IMR-90 (cell line): ENCODE measurements at regions not wholly inside any gene's neighbourhood (a gene's known extent, or its start where the extent isn't known, plus 50 kb on each side); places are given as distances from the start of the nearest gene placed in this dataset.

Experiments
- BHLHE40 ChIP-seq: fragments of 150-350 bp; IDR thresholded peaks from 2 replicates; pipeline ENCODE4 v1.6.1; 2016; ENCODE audit warnings: mild to moderate bottlenecking, low read depth, low read length
- CHD1 ChIP-seq: IDR thresholded peaks from 2 replicates; pipeline ENCODE4 v1.6.1; 2012; ENCODE audit warnings: low read depth, low read length, improper control_type of control experiment
- MAFK ChIP-seq: IDR thresholded peaks from 2 replicates; pipeline ENCODE4 v1.6.1; 2012; ENCODE audit warnings: low read depth, low read length, improper control_type of control experiment
- MAZ ChIP-seq: IDR thresholded peaks from 2 replicates; pipeline ENCODE4 v1.6.1; 2012; ENCODE audit warnings: low read depth, mild to moderate bottlenecking, low read length, improper control_type of control experiment, moderate library complexity, borderline replicate concordance
- MXI1 ChIP-seq: IDR thresholded peaks from 2 replicates; pipeline ENCODE4 v1.6.1; 2012; ENCODE audit warnings: low read depth, mild to moderate bottlenecking, low read length, moderate library complexity, borderline replicate concordance
- POLR2A ChIP-seq: IDR thresholded peaks from 2 replicates; pipeline ENCODE4 v1.6.1; 2012; ENCODE audit warnings: mild to moderate bottlenecking, low read depth, low read length
- RAD21 ChIP-seq: IDR thresholded peaks from 2 replicates; pipeline ENCODE4 v1.6.1; 2012; ENCODE audit warnings: low read length, improper control_type of control experiment
- RCOR1 ChIP-seq: IDR thresholded peaks from 2 replicates; pipeline ENCODE4 v1.6.1; 2012; ENCODE audit warnings: mild to moderate bottlenecking, low read length, improper control_type of control experiment; ENCODE audit not compliant: insufficient replicate concordance
- SMC3 ChIP-seq: fragments of 150-350 bp; IDR thresholded peaks from 2 replicates; pipeline ENCODE4 v1.6.1; 2016; ENCODE audit warnings: low read depth, mild to moderate bottlenecking, antibody characterized with exemption, low read length, moderate library complexity
- TF ChIP-seq, protein P1 (sequence below): conservative IDR thresholded peaks from 2 replicates; pipeline ENCODE4 v1.5.1; 2012; ENCODE audit warnings: mild to moderate bottlenecking, low read depth, low read length, improper control_type of control experiment

GRCh38 chr5:167166696-167167095 is 1124.7 kb upstream of the WWC1 start:
- TF ChIP-seq, protein P1, sequence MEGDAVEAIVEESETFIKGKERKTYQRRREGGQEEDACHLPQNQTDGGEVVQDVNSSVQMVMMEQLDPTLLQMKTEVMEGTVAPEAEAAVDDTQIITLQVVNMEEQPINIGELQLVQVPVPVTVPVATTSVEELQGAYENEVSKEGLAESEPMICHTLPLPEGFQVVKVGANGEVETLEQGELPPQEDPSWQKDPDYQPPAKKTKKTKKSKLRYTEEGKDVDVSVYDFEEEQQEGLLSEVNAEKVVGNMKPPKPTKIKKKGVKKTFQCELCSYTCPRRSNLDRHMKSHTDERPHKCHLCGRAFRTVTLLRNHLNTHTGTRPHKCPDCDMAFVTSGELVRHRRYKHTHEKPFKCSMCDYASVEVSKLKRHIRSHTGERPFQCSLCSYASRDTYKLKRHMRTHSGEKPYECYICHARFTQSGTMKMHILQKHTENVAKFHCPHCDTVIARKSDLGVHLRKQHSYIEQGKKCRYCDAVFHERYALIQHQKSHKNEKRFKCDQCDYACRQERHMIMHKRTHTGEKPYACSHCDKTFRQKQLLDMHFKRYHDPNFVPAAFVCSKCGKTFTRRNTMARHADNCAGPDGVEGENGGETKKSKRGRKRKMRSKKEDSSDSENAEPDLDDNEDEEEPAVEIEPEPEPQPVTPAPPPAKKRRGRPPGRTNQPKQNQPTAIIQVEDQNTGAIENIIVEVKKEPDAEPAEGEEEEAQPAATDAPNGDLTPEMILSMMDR: no peak
- TF ChIP-seq POLR2A: no peak
- no peak for TF ChIP-seq MXI1
- no peak for TF ChIP-seq SMC3
- TF ChIP-seq RAD21: no peak
- no peak for TF ChIP-seq CHD1
- no peak for TF ChIP-seq MAZ
- no peak for TF ChIP-seq MAFK
- TF ChIP-seq RCOR1: no peak
- no peak for TF ChIP-seq BHLHE40
